ENCODE measurements at regions not wholly inside any gene's neighbourhood (a gene's known extent, or its start where the extent isn't known, plus 50 kb on each side); places are given as distances from the start of the nearest gene placed in this dataset.

DNA sequence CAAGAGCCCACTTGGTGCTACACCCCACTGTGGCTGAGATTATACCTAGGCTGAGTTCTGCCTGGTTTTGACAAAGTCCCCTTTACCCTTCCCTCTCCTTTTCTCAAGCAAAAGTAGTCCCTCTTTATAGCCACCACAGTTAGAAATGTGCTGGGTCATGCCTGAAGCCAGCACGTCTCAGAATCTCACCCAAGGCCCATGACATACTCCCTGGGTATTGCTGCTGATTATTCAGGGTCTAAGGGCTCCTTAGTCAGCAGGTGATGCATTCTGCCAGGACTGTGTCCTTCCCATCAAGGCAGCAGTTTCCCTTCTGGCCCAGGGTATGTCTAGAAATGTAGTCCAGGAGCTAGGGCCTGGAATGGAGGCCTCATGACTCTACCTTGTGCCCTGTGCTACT lies 67.3 kb upstream of the COX20 start:
- TF ChIP-seq CTCF (conservative IDR thresholded peaks at IDR 0.05; ENCODE audit: low read depth, low read length) (no peak), EZH2phosphoT487 (IDR thresholded peaks at IDR 0.05; ENCODE audit: borderline replicate concordance, low read length) (no peak), EZH2 (IDR thresholded peaks at IDR 0.05; ENCODE audit: low read length, unreplicated experiment) (no peak)
